Neural progenitor cell (in vitro differentiated cells): ENCODE measurements at regions not wholly inside any gene's neighbourhood (a gene's known extent, or its start where the extent isn't known, plus 50 kb on each side); places are given as distances from the start of the nearest gene placed in this dataset.
"Not testable (repeated sequence)": the region's sequence is repeated elsewhere in the genome, so short reads cannot be mapped to it uniquely, and the experiment has no call there.

Experiments
- DNase-seq: peaks from one replicate; pipeline ENCODE4 v3.0.0-alpha.2; 2016; ENCODE audit warnings: low spot score
- H2AFZ ChIP-seq: fragments of 200-600 bp; sonication (generic); replicated peaks from 2 replicates; pipeline ENCODE4 v1.6.1; 2016; ENCODE audit warnings: antibody characterized with exemption
- H3F3A ChIP-seq: fragments of 200-600 bp; sonication (generic); 2 replicates; pipeline ENCODE4 v1.6.1; 2016; ENCODE audit warnings: antibody characterized with exemption, low read depth
- H3K27ac ChIP-seq: fragments of 200-600 bp; sonication (generic); 2 replicates; pipeline ENCODE4 v1.5.1; 2016; ENCODE audit warnings: mild to moderate bottlenecking
- H3K27me3 ChIP-seq: fragments of 200-600 bp; sonication (generic); 2 replicates; pipeline ENCODE4 v1.6.1; 2016; ENCODE audit warnings: mild to moderate bottlenecking, moderate library complexity
- H3K36me3 ChIP-seq: fragments of 200-600 bp; sonication (generic); 2 replicates; pipeline ENCODE4 v1.5.1; 2016
- H3K4me1 ChIP-seq: fragments of 200-600 bp; sonication (generic); 2 replicates; pipeline ENCODE4 v1.6.1; 2016; ENCODE audit warnings: mixed run types
- H3K4me2 ChIP-seq: fragments of 200-600 bp; sonication (generic); 2 replicates; pipeline ENCODE4 v1.6.1; 2016
- H3K4me3 ChIP-seq: fragments of 200-600 bp; sonication (generic); 2 replicates; pipeline ENCODE4 v1.5.1; 2016
- H3K79me2 ChIP-seq: fragments of 200-600 bp; sonication (generic); 2 replicates; pipeline ENCODE4 v1.6.1; 2016; ENCODE audit warnings: low read depth
- H3K9ac ChIP-seq: fragments of 200-600 bp; sonication (generic); 2 replicates; pipeline ENCODE4 v1.6.1; 2016
- H3K9me3 ChIP-seq: fragments of 200-600 bp; sonication (generic); 2 replicates; pipeline ENCODE4 v1.5.1; 2016; ENCODE audit warnings: low read depth
- H4K20me1 ChIP-seq: fragments of 200-600 bp; sonication (generic); 2 replicates; pipeline ENCODE4 v1.6.1; 2016; ENCODE audit warnings: low read depth
- H3K27ac Mint-ChIP-seq: 3 replicates; pipeline ENCODE4 v1.8.0; 2021; ENCODE audit warnings: mixed read lengths
- H3K27me3 Mint-ChIP-seq: 2 replicates; pipeline ENCODE4 v1.8.0; 2022; ENCODE audit warnings: low read depth, mild to moderate bottlenecking, inconsistent platforms, moderate library complexity, mixed read lengths; ENCODE audit not compliant: insufficient read depth
- H3K36me3 Mint-ChIP-seq: 3 replicates; pipeline ENCODE4 v1.8.0; 2021; ENCODE audit warnings: mixed read lengths
- H3K4me1 Mint-ChIP-seq: 3 replicates; pipeline ENCODE4 v1.8.0; 2021; ENCODE audit warnings: mixed read lengths
- H3K4me3 Mint-ChIP-seq: 3 replicates; pipeline ENCODE4 v1.8.0; 2021; ENCODE audit warnings: mild to moderate bottlenecking, moderate library complexity, mixed read lengths
- H3K9me3 Mint-ChIP-seq: 3 replicates; pipeline ENCODE4 v1.8.0; 2020; ENCODE audit warnings: mixed read lengths
- EZH2 ChIP-seq: fragments of 200-600 bp; sonication (generic); IDR thresholded peaks from 2 replicates; pipeline ENCODE4 v1.6.1; 2017; ENCODE audit warnings: antibody characterized with exemption, mild to moderate bottlenecking, moderate library complexity
- EZH2phosphoT487 ChIP-seq: fragments of 200-600 bp; sonication (generic); IDR thresholded peaks from 2 replicates; pipeline ENCODE4 v1.6.1; 2017; ENCODE audit warnings: antibody characterized with exemption
- TF ChIP-seq, protein P1 (sequence below): fragments of 200-600 bp; sonication (generic); IDR thresholded peaks from 2 replicates; pipeline ENCODE4 v1.5.1; 2017; ENCODE audit warnings: antibody characterized with exemption, mild to moderate bottlenecking

DNA sequence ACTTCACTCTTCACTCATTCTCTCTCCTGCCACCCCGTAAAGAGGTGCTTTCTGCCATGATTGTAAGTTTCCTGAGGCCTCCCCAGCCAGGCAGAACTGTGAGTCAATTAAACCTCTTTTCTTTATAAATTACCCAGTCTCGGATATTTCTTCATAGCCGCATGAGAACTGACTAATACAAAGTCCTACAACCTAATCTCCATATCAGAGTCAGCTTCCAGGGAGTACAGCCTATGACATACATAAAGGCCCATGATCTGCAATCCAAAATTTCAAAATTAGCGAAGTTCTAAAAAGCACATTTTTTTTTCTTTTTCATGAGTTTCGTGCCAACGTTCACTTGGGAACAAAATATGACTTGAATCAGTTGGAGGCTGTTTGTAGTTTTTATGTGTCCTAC, 256.9 kb upstream of the DUSP10 start:
- no peak overlapping the region for H3K27ac Mint-ChIP-seq
- no peaks in the 10 kb centered on the region for H3K4me1 ChIP-seq
- H3K36me3 ChIP-seq = no peaks in the 10 kb centered on the region
- no peaks in the 10 kb centered on the region for H3K9me3 Mint-ChIP-seq
- H3K4me1 Mint-ChIP-seq = peaks cover 3% of the 10 kb centered on the region
- no peak overlapping the region for H2AFZ ChIP-seq
- no peaks in the 10 kb centered on the region for H3K36me3 Mint-ChIP-seq
- H3K27me3 Mint-ChIP-seq = peaks cover 5% of the 10 kb centered on the region
- H3K9ac ChIP-seq = no peak overlapping the region
- H3K27me3 ChIP-seq = no peaks in the 10 kb centered on the region
- no peaks in the 10 kb centered on the region for H3K79me2 ChIP-seq
- no peaks in the 10 kb centered on the region for H3F3A ChIP-seq
- DNase-seq = no peak
- no peak for TF ChIP-seq EZH2
- TF ChIP-seq, protein P1, sequence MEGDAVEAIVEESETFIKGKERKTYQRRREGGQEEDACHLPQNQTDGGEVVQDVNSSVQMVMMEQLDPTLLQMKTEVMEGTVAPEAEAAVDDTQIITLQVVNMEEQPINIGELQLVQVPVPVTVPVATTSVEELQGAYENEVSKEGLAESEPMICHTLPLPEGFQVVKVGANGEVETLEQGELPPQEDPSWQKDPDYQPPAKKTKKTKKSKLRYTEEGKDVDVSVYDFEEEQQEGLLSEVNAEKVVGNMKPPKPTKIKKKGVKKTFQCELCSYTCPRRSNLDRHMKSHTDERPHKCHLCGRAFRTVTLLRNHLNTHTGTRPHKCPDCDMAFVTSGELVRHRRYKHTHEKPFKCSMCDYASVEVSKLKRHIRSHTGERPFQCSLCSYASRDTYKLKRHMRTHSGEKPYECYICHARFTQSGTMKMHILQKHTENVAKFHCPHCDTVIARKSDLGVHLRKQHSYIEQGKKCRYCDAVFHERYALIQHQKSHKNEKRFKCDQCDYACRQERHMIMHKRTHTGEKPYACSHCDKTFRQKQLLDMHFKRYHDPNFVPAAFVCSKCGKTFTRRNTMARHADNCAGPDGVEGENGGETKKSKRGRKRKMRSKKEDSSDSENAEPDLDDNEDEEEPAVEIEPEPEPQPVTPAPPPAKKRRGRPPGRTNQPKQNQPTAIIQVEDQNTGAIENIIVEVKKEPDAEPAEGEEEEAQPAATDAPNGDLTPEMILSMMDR = no peak
- no peak for TF ChIP-seq EZH2phosphoT487
- no peaks in the 10 kb centered on the region for H3K9me3 ChIP-seq
- H3K4me3 ChIP-seq = no peak overlapping the region
- H3K4me2 ChIP-seq = no peak overlapping the region
- H4K20me1 ChIP-seq = no peaks in the 10 kb centered on the region
- H3K27ac ChIP-seq = no peak overlapping the region
- no peak overlapping the region for H3K4me3 Mint-ChIP-seq

DNA sequence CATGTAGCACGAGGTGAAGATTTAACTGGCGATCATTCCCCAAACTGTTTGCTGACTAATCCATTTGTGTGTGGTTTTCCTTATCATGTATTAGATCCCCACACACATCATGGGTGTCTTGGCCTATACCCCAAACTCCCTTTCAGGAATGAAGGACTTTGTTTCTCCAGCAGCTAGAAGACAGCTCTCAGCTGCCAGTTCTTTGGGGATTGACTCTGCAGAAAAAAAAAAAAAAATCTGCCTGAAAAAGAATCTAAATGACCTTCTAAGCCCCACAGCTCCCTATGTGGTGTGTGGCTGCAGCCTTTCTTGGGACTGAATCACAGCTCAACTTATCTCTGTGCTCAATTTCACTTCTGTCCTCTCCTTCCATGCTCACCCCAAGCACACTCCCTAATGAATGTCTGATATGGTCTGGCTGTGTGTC, 256.3 kb upstream of the DUSP10 start:
- Histone ChIP-seq H3K36me3 (no peaks in the 10 kb centered on the region), H3K4me2 (no peak overlapping the region), H4K20me1 (no peaks in the 10 kb centered on the region), H3K4me3 (no peak overlapping the region), H3K27ac (no peak overlapping the region), H2AFZ (no peak overlapping the region), H3F3A (no peaks in the 10 kb centered on the region), H3K79me2 (no peaks in the 10 kb centered on the region), H3K27me3 (no peaks in the 10 kb centered on the region), H3K9ac (no peak overlapping the region), H3K4me1 (no peaks in the 10 kb centered on the region), H3K9me3 (no peaks in the 10 kb centered on the region)
- H3K4me3 Mint-ChIP-seq = no peak overlapping the region
- H3K9me3 Mint-ChIP-seq = no peaks in the 10 kb centered on the region
- H3K4me1 Mint-ChIP-seq = peaks cover 3% of the 10 kb centered on the region
- TF ChIP-seq EZH2phosphoT487 (no peak), EZH2 (no peak)
- TF ChIP-seq, protein P1 = no peak
- no peak for DNase-seq
- no peaks in the 10 kb centered on the region for H3K36me3 Mint-ChIP-seq
- peaks cover 2% of the 10 kb centered on the region for H3K27me3 Mint-ChIP-seq
- H3K27ac Mint-ChIP-seq = no peak overlapping the region

DNA sequence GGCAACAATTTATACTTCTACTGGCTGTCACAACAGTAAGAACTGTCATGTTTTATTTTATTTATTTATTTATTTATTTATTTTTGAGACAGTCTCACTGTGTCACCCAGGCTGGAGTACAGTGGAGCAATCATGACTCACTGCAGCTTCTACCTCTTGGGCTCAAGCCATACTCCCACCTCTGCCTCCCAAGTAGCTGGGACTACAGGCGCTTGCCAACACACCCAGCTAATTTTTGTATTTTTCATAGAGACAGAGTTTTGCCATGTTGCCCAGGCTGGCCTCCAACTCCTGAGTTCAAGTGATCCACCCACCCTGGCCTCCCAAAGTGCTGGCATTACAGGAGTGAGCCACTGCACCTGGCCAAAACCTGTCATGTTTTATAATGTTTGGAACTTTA, 255.1 kb upstream of the DUSP10 start:
- H3K27ac Mint-ChIP-seq, H3K4me3 Mint-ChIP-seq, H3K27me3 ChIP-seq, H3K4me1 Mint-ChIP-seq, H3K36me3 Mint-ChIP-seq, H4K20me1 ChIP-seq, H3K9ac ChIP-seq, H3K36me3 ChIP-seq, H3K79me2 ChIP-seq, H3K4me2 ChIP-seq, H3K27me3 Mint-ChIP-seq, H3K4me3 ChIP-seq, H3K4me1 ChIP-seq, H3F3A ChIP-seq, H3K9me3 Mint-ChIP-seq, H3K9me3 ChIP-seq, DNase-seq, H3K27ac ChIP-seq, H2AFZ ChIP-seq: not testable (repeated sequence)

DNA sequence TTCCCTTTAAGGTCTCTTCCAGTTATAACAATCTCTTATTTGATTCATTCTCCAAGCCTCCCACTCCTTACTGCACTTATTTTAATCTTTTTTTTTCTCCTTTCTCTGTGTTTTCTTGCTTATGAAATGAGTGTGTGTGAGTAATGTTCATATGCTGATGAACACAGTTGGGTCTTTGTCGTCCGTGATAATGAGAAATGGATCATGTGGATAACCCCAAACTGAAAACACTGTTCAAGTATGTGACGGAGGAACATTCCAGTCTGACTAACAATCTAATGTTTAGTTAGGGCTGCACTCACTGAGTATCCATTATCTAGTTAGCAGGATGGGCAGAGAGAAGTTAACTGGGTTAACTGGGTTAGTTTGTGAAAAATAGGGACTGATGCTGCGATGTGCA, 253.1 kb upstream of the DUSP10 start:
- H3K9me3 Mint-ChIP-seq = no peaks in the 10 kb centered on the region
- H3K27me3 Mint-ChIP-seq = peaks cover 2% of the 10 kb centered on the region
- Histone ChIP-seq H3K9me3 (no peaks in the 10 kb centered on the region), H3K4me3 (no peak overlapping the region), H3K79me2 (no peaks in the 10 kb centered on the region), H3F3A (no peaks in the 10 kb centered on the region), H3K4me2 (no peak overlapping the region), H3K9ac (no peak overlapping the region), H3K4me1 (no peaks in the 10 kb centered on the region), H2AFZ (no peak overlapping the region), H3K36me3 (no peaks in the 10 kb centered on the region), H4K20me1 (no peaks in the 10 kb centered on the region), H3K27ac (no peak overlapping the region), H3K27me3 (no peaks in the 10 kb centered on the region)
- peaks cover 6% of the 10 kb centered on the region for H3K4me1 Mint-ChIP-seq
- DNase-seq = no peak
- no peaks in the 10 kb centered on the region for H3K36me3 Mint-ChIP-seq
- no peak overlapping the region for H3K27ac Mint-ChIP-seq
- no peak overlapping the region for H3K4me3 Mint-ChIP-seq
- TF ChIP-seq EZH2 = no peak
- TF ChIP-seq, protein P1 = no peak
- TF ChIP-seq EZH2phosphoT487 = no peak
